ENCODE measurements at regions not wholly inside any gene's neighbourhood (a gene's known extent, or its start where the extent isn't known, plus 50 kb on each side); places are given as distances from the start of the nearest gene placed in this dataset.

DNA sequence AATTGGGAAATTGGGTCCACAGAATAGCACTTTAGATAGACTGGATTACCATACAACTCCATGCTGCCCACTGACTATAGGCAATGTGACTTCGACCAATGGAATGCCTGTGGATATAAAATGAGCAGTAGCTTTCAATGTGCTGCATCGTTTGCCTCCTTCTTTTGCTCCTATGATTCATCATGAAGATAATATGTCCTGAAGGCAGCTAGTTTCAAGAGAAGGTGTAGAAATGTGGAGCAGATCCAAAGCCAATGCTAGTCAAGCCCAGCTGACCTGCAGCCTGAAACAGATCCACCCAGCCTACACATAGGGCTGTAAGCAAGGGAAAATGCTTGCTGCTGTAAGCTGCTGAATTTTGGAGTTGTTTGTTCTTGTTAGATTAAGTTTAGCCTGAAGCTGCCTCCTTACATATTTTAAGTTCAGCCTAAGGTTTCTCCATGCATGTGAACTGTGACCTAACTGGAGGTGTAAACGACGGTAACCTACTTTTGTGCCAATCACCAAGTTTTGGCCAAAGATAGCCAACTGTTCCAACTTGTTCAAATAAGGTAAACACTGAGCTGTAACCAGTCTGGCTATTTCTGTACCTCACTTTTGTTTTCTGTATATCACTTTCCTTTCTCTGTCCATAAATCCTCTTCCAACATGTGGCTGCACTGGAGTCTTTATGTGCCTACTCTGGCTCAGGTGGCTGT is 169.1 kb upstream of the AVPR1A start:
- Mint-ChIP-seq H3K4me1 (no peaks in the 10 kb centered on the region), H3K9me3 (ENCODE audit: insufficient read depth) (no peaks in the 10 kb centered on the region), H3K4me3 (no peak overlapping the region), H3K27ac (no peak overlapping the region), H3K27me3 (peaks cover 3% of the 10 kb centered on the region)
- no peak overlapping the region for H3K4me2 ChIP-seq (replicated peaks; ENCODE audit: low read depth, low read length, poor library complexity, severe bottlenecking)
- H4K20me1 ChIP-seq (ENCODE audit: control insufficient read depth, insufficient read depth, low read length, poor library complexity, severe bottlenecking) = no peaks in the 10 kb centered on the region
- CTCF ChIA-PET = no interaction called here
- no peak overlapping the region for H2AFZ ChIP-seq (ENCODE audit: insufficient read depth, low read depth, low read length, poor library complexity, severe bottlenecking)
- no peaks in the 10 kb centered on the region for H3K27me3 ChIP-seq (replicated peaks in 1 of 4; ENCODE audit: control extremely low read depth in 1 of 4, control insufficient read depth in 3 of 4, insufficient read depth in 4 of 4, low read length in 3 of 4)
- H3K27ac ChIP-seq (ENCODE audit: low read length in 2 of 2) = no peak overlapping the region
- TF ChIP-seq, protein P1, sequence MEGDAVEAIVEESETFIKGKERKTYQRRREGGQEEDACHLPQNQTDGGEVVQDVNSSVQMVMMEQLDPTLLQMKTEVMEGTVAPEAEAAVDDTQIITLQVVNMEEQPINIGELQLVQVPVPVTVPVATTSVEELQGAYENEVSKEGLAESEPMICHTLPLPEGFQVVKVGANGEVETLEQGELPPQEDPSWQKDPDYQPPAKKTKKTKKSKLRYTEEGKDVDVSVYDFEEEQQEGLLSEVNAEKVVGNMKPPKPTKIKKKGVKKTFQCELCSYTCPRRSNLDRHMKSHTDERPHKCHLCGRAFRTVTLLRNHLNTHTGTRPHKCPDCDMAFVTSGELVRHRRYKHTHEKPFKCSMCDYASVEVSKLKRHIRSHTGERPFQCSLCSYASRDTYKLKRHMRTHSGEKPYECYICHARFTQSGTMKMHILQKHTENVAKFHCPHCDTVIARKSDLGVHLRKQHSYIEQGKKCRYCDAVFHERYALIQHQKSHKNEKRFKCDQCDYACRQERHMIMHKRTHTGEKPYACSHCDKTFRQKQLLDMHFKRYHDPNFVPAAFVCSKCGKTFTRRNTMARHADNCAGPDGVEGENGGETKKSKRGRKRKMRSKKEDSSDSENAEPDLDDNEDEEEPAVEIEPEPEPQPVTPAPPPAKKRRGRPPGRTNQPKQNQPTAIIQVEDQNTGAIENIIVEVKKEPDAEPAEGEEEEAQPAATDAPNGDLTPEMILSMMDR (IDR thresholded peaks at IDR 0.05) = no peak
- no peak for TF ChIP-seq EZH2 (IDR thresholded peaks at IDR 0.05; ENCODE audit: borderline replicate concordance, insufficient read depth, low read depth, low read length, poor library complexity, severe bottlenecking)
- POLR2A ChIA-PET = no interaction called here
- no peaks in the 10 kb centered on the region for H3K36me3 ChIP-seq (replicated peaks in 1 of 2; ENCODE audit: control extremely low read depth in 1 of 2, control insufficient read depth in 1 of 2, extremely low read depth in 1 of 2, insufficient read depth in 2 of 2, low read length in 1 of 2)
- H3K4me3 ChIP-seq (ENCODE audit: control extremely low read depth in 1 of 5, extremely low read depth in 1 of 5, insufficient read depth in 1 of 5, low read depth in 2 of 5, low read length in 4 of 5) = no peak overlapping the region
- no peaks in the 10 kb centered on the region for H3K9me3 ChIP-seq (ENCODE audit: control extremely low read depth in 1 of 3, control insufficient read depth in 2 of 3, insufficient read depth in 1 of 3, low read length in 2 of 3)
- no peak for DNase-seq
- H3K4me1 ChIP-seq (ENCODE audit: control insufficient read depth in 2 of 2, insufficient read depth in 2 of 2, low read length in 2 of 2) = no peaks in the 10 kb centered on the region
- no peak overlapping the region for H3K9ac ChIP-seq (ENCODE audit: low read length)
- no peak for ATAC-seq (ENCODE audit: low read depth)
- no peaks in the 10 kb centered on the region for H3K79me2 ChIP-seq (ENCODE audit: control insufficient read depth, insufficient read depth, low read length)
- intact Hi-C loops (cut with micrococcal nuclease) = no loop called here
- 95% methylated on average over 2 of the region's 4 CpGs for WGBS (ENCODE audit: insufficient coverage)

- H2AFZ ChIP-seq (ENCODE audit: insufficient read depth, low read depth, low read length, poor library complexity, severe bottlenecking) = no peak overlapping the region
- H3K27ac ChIP-seq (ENCODE audit: low read length in 2 of 2) = no peak overlapping the region
- POLR2A ChIA-PET = no interaction called here
- no peak overlapping the region for H3K9ac ChIP-seq (ENCODE audit: low read length)
- no peak overlapping the region for H3K27ac Mint-ChIP-seq
- no peaks in the 10 kb centered on the region for H3K4me1 ChIP-seq (ENCODE audit: control insufficient read depth in 2 of 2, insufficient read depth in 2 of 2, low read length in 2 of 2)
- no peaks in the 10 kb centered on the region for H3K4me1 Mint-ChIP-seq
- no peak overlapping the region for H3K4me3 Mint-ChIP-seq
- CTCF ChIA-PET = no interaction called here
- TF ChIP-seq, protein P1 (IDR thresholded peaks at IDR 0.05) = no peak
- TF ChIP-seq EZH2 (IDR thresholded peaks at IDR 0.05; ENCODE audit: borderline replicate concordance, insufficient read depth, low read depth, low read length, poor library complexity, severe bottlenecking) = no peak
- no peaks in the 10 kb centered on the region for H4K20me1 ChIP-seq (ENCODE audit: control insufficient read depth, insufficient read depth, low read length, poor library complexity, severe bottlenecking)
- H3K27me3 Mint-ChIP-seq = peaks cover 3% of the 10 kb centered on the region
- H3K36me3 ChIP-seq (replicated peaks in 1 of 2; ENCODE audit: control extremely low read depth in 1 of 2, control insufficient read depth in 1 of 2, extremely low read depth in 1 of 2, insufficient read depth in 2 of 2, low read length in 1 of 2) = no peaks in the 10 kb centered on the region
- no peak overlapping the region for H3K4me2 ChIP-seq (replicated peaks; ENCODE audit: low read depth, low read length, poor library complexity, severe bottlenecking)
- intact Hi-C loops (cut with micrococcal nuclease) = no loop called here
- no peaks in the 10 kb centered on the region for H3K9me3 ChIP-seq (ENCODE audit: control extremely low read depth in 1 of 3, control insufficient read depth in 2 of 3, insufficient read depth in 1 of 3, low read length in 2 of 3)
- DNase-seq (no peak), ATAC-seq (ENCODE audit: low read depth) (no peak)
- H3K4me3 ChIP-seq (ENCODE audit: control extremely low read depth in 1 of 5, extremely low read depth in 1 of 5, insufficient read depth in 1 of 5, low read depth in 2 of 5, low read length in 4 of 5) = no peak overlapping the region
- H3K9me3 Mint-ChIP-seq (ENCODE audit: insufficient read depth) = no peaks in the 10 kb centered on the region
- no peaks in the 10 kb centered on the region for H3K79me2 ChIP-seq (ENCODE audit: control insufficient read depth, insufficient read depth, low read length)
- no peaks in the 10 kb centered on the region for H3K27me3 ChIP-seq (replicated peaks in 1 of 4; ENCODE audit: control extremely low read depth in 1 of 4, control insufficient read depth in 3 of 4, insufficient read depth in 4 of 4, low read length in 3 of 4)
Measured at GRCh38 chr12:63319386-63319785, 168.4 kb upstream of the AVPR1A start.

Data from B cell (primary cell).